Gastroesophageal sphincter (tissue), 3 donors: ENCODE measurements at regions not wholly inside any gene's neighbourhood (a gene's known extent, or its start where the extent isn't known, plus 50 kb on each side); places are given as distances from the start of the nearest gene placed in this dataset.

Source experiments
- EP300 ChIP-seq: sonication (generic); formaldehyde crosslinking; IDR thresholded peaks from one replicate; pipeline ENCODE4 v1.6.1; 2017; ENCODE audit warnings: antibody characterized with exemption, mild to moderate bottlenecking
- POLR2A ChIP-seq, 2 donors: fragments of 450-650 bp; IDR thresholded peaks; one replicate each; pipeline ENCODE4 v1.6.1; 2017; ENCODE audit warnings: antibody characterized with exemption in 2 of 2, mild to moderate bottlenecking in 2 of 2, moderate library complexity in 1 of 2
- POLR2AphosphoS5 ChIP-seq: sonication (generic); formaldehyde crosslinking; IDR thresholded peaks from one replicate; pipeline ENCODE4 v1.6.1; 2017; ENCODE audit warnings: antibody characterized with exemption
- TF ChIP-seq, protein P1 (sequence below), 4 experiments: fragments of 200-600 bp in 2 of 4; fragments of 450-650 bp in 2 of 4; sonication (generic) in 1 of 4; IDR thresholded peaks; one replicate each; pipeline ENCODE4 v1.5.1; 2017 to 2019; ENCODE audit warnings: antibody characterized with exemption in 4 of 4, mild to moderate bottlenecking in 2 of 4, moderate library complexity in 2 of 4

DNA sequence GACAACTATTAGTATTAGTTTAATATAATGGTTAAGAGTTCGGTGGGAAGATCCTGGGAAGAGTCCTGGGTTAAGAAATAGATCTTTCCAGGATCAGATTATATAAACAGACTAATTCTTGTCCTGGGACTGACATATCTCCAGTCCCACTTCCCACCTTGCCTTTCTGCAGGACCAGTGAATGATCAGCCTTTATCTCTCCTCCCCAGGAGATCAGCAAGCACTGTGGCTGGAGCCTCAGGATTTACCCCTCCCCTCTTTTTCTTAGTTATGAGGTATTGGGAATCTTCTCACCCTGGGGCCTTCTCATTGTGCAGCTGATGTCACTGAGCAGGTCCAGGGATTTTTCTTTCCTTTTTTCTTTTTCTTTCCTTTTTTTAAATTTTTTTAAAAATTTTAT, 135.7 kb upstream of the UMPS start:
- TF ChIP-seq, protein P1, sequence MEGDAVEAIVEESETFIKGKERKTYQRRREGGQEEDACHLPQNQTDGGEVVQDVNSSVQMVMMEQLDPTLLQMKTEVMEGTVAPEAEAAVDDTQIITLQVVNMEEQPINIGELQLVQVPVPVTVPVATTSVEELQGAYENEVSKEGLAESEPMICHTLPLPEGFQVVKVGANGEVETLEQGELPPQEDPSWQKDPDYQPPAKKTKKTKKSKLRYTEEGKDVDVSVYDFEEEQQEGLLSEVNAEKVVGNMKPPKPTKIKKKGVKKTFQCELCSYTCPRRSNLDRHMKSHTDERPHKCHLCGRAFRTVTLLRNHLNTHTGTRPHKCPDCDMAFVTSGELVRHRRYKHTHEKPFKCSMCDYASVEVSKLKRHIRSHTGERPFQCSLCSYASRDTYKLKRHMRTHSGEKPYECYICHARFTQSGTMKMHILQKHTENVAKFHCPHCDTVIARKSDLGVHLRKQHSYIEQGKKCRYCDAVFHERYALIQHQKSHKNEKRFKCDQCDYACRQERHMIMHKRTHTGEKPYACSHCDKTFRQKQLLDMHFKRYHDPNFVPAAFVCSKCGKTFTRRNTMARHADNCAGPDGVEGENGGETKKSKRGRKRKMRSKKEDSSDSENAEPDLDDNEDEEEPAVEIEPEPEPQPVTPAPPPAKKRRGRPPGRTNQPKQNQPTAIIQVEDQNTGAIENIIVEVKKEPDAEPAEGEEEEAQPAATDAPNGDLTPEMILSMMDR (IDR thresholded peaks at IDR 0.05): no peak
- TF ChIP-seq POLR2A (IDR thresholded peaks at IDR 0.05): no peak
- TF ChIP-seq EP300: no peak
- TF ChIP-seq POLR2AphosphoS5: no peak
